ENCODE measurements at regions not wholly inside any gene's neighbourhood (a gene's known extent, or its start where the extent isn't known, plus 50 kb on each side); places are given as distances from the start of the nearest gene placed in this dataset.

DNA sequence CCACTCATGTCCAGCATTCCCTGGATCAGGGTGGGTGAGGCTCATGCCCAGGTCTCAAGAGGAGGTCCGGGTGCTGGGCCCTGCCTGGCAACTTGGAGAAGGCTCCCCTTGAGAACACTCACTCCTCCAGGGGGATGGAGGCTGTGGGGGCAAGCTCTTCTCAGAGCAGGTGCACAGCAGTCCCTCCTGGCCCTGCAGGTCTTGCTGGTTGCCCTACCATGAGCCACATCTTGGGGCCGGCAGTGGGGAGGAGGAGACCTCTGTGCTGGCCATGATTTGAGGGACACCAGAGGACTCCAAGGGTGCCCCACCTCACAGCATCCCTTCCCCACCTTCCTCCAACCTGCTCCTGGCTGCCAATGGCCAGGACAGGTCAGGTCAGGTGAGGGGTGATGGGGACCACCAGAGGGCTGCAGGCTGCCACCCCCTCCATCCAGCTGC, 87.4 kb upstream of the RET start:
- TF ChIP-seq, protein P1, sequence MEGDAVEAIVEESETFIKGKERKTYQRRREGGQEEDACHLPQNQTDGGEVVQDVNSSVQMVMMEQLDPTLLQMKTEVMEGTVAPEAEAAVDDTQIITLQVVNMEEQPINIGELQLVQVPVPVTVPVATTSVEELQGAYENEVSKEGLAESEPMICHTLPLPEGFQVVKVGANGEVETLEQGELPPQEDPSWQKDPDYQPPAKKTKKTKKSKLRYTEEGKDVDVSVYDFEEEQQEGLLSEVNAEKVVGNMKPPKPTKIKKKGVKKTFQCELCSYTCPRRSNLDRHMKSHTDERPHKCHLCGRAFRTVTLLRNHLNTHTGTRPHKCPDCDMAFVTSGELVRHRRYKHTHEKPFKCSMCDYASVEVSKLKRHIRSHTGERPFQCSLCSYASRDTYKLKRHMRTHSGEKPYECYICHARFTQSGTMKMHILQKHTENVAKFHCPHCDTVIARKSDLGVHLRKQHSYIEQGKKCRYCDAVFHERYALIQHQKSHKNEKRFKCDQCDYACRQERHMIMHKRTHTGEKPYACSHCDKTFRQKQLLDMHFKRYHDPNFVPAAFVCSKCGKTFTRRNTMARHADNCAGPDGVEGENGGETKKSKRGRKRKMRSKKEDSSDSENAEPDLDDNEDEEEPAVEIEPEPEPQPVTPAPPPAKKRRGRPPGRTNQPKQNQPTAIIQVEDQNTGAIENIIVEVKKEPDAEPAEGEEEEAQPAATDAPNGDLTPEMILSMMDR (IDR thresholded peaks at IDR 0.05): no peak
- no peak for TF ChIP-seq EZH2phosphoT487 (IDR thresholded peaks at IDR 0.05)
- TF ChIP-seq EZH2 (IDR thresholded peaks at IDR 0.05): no peak
